GM12892 (cell line): ENCODE measurements at regions not wholly inside any gene's neighbourhood (a gene's known extent, or its start where the extent isn't known, plus 50 kb on each side); places are given as distances from the start of the nearest gene placed in this dataset.

Experiments used
- POLR2A ChIP-seq: IDR thresholded peaks from 2 replicates; pipeline ENCODE4 v1.6.1; 2011; ENCODE audit warnings: low read depth, low read length, control low read depth
- POLR2AphosphoS5 ChIP-seq: IDR thresholded peaks from 2 replicates; pipeline ENCODE4 v1.6.1; 2011; ENCODE audit warnings: low read depth, low read length, control low read depth
- TAF1 ChIP-seq: IDR thresholded peaks from 2 replicates; pipeline ENCODE4 v1.6.1; 2011; ENCODE audit warnings: low read depth, mild to moderate bottlenecking, control low read depth, low read length, borderline replicate concordance

GRCh38 chr14:43005807-43006206 lies 1399.1 kb downstream of the LRFN5 start:
- no peak for TF ChIP-seq POLR2A
- no peak for TF ChIP-seq POLR2AphosphoS5
- TF ChIP-seq TAF1 = no peak
